ENCODE measurements at regions not wholly inside any gene's neighbourhood (a gene's known extent, or its start where the extent isn't known, plus 50 kb on each side); places are given as distances from the start of the nearest gene placed in this dataset.
A peak's percentile ranks its signal among the peaks of the same experiment; 100 is the strongest.

GRCh38 chr5:3963652-3964051 lies 368.0 kb downstream of the IRX1 start:
- DNase-seq: no peak

GRCh38 chr5:3980156-3980555 lies 384.5 kb downstream of the IRX1 start:
- no peak for DNase-seq

DNA sequence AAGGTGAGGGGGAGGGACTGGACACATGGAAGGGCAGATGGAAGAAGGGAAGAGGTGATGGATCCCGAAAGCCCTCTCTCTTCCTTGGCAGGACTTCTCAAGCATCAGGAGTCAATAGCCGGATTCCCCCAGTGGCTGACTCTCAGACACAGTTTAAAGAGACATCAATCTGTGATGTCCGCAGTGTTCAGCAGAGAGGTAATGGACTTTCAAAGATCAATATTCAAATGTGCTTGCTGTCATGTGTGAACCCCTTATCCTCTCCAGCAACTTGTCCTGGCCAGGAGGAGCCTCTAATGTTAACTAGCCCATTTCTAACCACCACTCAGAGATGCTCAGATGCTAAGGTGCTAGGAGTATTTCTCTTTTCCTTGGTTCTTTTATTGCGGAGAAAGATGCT lies 392.2 kb downstream of the IRX1 start:
- DNase-seq: no peak

DNA sequence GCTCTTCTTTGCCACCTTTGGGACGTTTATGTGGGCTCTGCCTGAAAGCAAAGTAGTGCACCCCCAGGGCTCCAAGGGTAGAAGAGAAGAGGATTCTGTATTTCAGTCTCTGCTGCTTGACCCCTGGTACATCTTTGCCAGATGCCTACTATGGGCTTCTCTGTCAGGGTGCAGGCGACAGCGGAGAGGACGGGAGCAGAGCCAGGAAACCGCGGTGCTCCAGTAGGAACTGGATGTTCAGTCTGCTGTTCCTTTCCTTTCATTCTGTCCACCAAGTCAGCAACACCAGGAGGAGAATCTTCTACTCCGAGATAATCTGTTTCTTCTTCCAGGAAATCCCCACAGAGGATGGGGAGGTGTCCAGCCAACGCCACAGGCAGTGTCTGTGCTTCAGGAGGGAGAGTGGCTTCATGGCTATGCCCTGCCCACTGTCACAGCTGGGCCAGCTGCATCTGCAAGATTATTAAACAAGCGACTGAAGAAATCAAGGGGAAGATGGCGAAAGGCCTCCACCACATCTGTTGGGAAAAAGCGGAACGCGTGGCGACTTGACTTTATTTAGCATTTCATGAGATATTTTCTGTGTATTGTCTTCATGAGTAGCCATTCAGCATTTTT lies 398.3 kb downstream of the IRX1 start:
- DNase-seq: no peak

DNA sequence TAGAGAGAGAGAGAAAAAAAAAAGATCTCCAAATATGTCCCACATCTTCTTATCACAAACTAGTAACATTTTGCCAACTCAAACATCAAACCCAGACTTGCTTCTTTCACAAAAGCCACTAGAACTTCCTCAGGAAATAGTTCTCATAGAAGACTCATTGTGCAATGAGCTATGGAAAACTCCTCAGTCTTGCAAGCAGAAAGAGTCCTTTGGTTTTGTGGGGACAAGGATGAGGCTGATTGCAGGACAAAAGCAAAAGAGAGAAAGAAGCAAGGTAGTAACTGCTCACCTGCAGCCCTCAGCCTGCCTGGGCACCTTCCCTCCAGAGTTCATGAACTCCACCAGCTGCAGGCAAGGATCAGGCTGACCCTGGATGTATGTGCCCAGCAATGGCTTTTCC lies 399.0 kb downstream of the IRX1 start:
- no peak for DNase-seq

GRCh38 chr5:3995954-3996619 lies 400.5 kb downstream of the IRX1 start:
- no peak for DNase-seq

GRCh38 chr5:3996707-3997336 lies 401.2 kb downstream of the IRX1 start:
- DNase-seq: no peak

DNA sequence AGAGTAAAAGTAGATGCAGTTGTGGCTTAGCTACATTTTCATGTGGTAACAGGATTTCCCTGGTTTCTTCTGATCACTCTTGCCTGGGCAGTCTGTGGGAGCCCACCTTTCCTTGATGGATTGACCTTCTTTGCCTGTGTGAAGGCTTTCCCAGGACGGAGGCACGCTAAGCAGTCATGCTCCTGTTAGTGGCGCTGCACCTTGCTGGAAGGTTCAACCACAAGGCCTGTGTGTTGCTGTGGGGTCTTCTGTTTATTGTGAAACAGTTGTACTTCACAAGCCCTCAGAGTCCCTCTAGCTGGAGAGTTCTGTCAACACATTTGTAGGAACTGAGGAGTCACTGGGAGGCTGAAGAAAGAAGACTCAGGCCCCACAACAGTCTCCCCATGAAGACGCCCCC lies 402.0 kb downstream of the IRX1 start:
- DNase-seq: no peak

GRCh38 chr5:3999929-4000328 lies 404.3 kb downstream of the IRX1 start:
- DNase-seq: no peak

DNA sequence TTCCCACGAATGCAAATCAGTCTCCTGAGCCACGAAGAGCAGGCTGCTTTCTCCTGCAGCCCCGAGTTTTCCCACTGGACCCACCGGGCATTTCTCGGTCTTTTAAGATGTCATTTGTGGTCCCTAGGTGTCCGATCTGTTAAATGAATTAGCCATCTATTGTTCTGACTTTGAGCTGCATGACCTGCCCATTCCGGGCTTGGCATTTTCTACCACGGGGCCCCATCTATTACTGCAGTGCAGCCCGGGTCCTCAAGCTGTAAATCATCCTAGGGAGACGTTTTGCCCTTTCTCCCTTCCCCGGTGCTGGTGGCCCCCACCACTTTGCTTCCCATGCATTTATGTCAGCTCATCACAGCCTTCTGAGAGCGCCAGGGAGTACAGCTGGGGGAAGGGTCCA lies 405.4 kb downstream of the IRX1 start:
- DNase-seq: no peak

DNA sequence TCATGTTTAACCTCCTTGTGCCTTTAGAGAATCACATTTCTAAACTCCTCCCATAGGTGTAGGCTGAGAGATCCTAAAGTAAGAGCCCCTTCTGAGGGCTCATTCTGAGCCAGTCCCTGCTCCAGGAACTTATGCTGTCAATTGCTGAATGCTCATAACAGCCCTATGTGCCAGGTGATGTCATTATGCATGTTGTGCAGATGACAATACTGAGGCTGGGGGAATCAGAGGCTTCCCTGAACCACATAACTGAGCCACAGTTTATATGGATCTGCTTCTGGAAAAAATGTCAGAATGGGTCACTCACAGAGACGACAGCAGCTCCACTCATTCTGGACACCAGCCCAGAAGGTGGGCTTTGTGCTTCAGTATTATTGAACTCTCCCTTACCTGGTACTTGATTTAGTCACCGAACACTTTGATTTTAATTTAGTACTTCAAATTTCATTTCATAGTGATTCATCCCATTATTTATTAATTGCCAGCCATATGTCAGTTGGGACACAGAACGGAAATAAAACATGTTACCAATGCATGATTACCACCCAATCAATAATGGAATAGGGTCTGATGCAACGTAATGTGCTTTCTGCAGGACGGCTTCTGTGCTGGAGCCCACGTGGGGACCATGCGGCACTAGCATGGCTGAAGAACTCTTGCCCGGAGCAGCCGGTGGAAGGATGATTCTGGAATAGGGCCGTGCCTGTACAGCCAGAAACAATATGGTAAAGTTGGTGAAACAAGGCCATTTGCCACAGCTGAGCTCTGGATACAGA lies 406.3 kb downstream of the IRX1 start:
- DNase-seq: no peak

GRCh38 chr5:4005335-4005734 lies 409.7 kb downstream of the IRX1 start:
- no peak for DNase-seq

DNA sequence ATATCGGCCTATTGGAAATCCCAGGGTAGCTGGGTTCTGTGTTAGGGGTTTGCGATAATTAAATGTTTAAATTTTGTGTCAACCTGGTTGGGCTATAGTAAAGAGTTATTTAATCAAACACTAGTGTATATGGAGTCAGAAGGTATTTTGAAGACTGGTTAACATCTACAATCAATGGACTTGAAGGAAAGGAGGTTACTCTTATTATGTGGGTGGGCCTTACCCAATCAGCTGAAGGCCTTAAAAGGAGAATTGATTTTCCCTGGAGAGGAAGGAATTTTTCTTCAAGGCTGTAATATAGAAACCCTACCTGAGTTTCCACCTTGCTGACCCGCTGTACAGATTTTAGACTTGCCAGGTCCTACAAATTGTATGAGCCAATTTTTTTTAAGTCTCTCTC lies 411.4 kb downstream of the IRX1 start:
- DNase-seq: no peak

DNA sequence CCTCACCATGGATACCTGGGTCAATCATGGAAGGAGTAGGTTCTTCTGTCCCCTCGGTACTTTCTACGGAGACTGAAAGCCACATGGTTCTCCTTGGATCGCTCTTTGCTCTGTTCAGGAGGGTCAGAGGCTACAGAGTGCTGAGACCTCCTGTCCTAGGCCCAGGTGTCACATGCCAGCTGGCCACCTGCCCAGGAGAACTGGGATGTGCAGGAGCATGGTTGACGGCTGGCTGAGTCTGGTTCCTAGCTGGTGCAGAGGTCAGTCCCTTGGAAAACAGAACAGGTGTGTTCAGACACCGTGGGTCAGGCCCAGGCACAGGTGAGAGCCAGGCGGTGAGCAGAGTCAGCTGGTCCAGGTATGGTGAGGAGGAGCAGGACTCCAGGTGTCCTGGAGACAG lies 416.3 kb downstream of the IRX1 start:
- no peak for DNase-seq

GRCh38 chr5:4013106-4013898 lies 417.7 kb downstream of the IRX1 start:
- no peak for DNase-seq

GRCh38 chr5:4015709-4016108 lies 420.1 kb downstream of the IRX1 start:
- DNase-seq: no peak

- no peak for DNase-seq
Measured at GRCh38 chr5:4017076-4017803, 421.6 kb downstream of the IRX1 start.

- no peak for DNase-seq
Measured at GRCh38 chr5:4018007-4018406, 422.4 kb downstream of the IRX1 start.

DNA sequence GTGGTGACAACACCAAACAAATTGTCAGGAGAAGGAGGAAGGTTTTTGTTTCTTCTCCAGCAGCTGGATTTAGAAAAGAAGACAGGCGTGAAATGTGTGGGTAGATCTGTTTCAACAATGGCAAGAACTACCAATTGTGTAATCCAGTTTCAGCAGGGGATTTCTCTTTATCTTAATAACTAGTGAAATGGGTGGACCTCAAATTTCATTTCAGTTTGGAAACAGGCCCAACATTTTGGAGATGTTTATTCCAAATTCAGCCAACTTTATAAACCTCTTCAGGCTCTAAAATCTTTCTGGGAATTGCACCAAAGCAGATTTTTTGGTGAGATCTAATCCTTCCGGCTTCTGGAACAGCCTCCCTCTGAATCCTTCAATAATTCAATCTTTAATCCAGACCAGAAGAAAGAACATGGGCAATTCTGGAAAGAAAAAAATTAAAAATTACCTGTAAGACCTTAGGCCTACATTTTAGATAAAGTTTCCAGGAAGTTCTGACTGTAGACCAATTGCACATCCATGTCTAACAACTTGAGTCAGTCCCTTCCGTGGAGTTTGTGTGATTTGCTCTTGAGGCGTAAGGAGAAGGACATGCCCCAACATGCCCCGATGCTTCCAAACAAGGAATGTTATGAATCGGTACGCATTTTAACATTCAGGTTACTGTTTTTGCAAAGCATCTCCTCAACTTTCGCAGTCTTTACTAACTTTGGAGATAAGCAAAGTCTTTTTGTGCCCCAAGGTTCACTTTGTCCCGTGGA lies 423.6 kb downstream of the IRX1 start:
- peak; percentile 40 for DNase-seq

DNA sequence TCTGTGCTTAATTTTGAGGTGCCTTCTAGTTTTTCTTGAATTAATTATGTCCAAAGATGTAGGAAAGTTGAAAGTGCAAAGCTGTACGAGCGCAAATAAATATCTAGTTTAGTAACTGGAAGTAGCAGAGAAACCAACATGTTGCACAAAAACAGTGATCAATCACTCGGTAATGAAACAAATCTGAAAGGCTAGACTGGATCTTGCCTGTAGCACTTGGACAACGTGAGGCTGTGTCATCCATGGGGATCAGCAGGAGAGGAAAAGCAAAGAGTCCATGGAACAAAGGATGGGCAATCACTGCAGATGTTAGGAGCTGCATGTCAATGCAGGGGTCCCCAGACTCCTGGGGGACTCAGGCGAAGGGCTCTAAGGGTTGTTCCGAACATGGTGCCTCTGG lies 424.2 kb downstream of the IRX1 start:
- DNase-seq: no peak

GRCh38 chr5:4020400-4020799 lies 424.8 kb downstream of the IRX1 start:
- DNase-seq: no peak

Data from hindlimb muscle (tissue), 1 donor.